VCaP (cell line): ENCODE measurements at regions not wholly inside any gene's neighbourhood (a gene's known extent, or its start where the extent isn't known, plus 50 kb on each side); places are given as distances from the start of the nearest gene placed in this dataset.

Experiments used
- H3K27ac ChIP-seq: fragments of 450-650 bp; 2 replicates; pipeline ENCODE4 v1.5.1; 2017
- TF ChIP-seq, protein P1 (sequence below): fragments of 450-650 bp; conservative IDR thresholded peaks from 2 replicates; pipeline ENCODE4 v1.5.1; 2017; ENCODE audit warnings: mild to moderate bottlenecking, moderate library complexity

DNA sequence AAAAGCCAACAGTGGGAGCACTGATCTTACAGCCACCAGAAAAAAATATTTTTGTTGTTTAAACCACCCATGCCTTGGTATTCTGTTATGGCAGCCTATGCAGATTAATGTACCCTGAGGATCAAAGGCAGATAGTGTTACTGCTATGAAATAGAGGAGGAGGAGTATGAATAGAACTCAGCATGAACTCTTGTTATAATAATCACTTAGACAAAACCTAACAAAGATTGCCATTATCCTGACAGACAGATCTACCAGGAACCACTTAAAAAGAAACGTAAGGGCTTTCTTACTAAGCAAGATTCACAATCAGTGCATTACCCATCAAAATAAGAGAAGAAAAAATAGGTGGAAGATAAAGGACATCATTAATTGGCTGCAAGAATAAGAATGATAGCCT, 558.3 kb downstream of the GALC start:
- TF ChIP-seq, protein P1, sequence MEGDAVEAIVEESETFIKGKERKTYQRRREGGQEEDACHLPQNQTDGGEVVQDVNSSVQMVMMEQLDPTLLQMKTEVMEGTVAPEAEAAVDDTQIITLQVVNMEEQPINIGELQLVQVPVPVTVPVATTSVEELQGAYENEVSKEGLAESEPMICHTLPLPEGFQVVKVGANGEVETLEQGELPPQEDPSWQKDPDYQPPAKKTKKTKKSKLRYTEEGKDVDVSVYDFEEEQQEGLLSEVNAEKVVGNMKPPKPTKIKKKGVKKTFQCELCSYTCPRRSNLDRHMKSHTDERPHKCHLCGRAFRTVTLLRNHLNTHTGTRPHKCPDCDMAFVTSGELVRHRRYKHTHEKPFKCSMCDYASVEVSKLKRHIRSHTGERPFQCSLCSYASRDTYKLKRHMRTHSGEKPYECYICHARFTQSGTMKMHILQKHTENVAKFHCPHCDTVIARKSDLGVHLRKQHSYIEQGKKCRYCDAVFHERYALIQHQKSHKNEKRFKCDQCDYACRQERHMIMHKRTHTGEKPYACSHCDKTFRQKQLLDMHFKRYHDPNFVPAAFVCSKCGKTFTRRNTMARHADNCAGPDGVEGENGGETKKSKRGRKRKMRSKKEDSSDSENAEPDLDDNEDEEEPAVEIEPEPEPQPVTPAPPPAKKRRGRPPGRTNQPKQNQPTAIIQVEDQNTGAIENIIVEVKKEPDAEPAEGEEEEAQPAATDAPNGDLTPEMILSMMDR, result no peak
- H3K27ac ChIP-seq, result peak overlapping the region; percentile 68

DNA sequence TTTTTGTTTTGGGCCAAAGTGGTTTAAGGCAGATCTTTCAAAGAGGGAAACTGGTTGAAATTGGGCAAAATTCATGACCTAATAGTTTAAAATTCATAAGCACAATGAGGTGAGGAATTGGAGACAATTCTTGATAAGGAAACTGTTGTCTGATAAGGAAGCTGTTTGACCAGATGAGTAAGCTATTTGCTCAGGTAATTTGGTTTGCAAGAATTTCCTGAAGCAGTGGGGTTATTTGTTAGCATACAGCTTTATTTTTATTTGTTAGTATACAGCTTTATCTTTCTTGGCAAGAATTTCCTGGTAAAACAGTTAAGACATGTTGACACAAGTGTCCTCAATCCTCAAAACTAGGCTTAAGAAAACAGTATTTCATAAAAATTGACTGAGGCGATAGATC, 559.0 kb downstream of the GALC start:
- H3K27ac ChIP-seq, result peak overlapping the region; percentile 68
- TF ChIP-seq, protein P1, result no peak

DNA sequence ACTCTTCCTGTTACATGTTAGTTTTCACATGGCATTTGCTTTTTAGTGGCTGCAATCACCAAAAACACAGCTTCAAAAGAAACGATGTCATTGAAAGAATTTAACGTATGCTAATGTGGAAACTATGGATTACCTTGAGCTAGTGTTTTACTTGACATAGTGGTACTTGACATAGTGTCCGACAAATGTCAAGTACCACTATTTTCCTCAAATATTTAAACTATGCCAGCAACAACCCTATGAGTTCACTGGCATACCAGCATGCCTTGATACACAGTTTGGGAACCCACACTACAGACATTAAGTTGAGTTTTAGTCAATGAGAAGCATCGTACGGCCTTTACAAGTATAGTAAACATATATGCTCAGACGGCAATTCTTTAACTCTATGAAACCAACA, 560.3 kb downstream of the GALC start:
- peak overlapping the region; percentile 68; the same call in 1 of the 2 replicates for H3K27ac ChIP-seq
- TF ChIP-seq, protein P1, result no peak

DNA sequence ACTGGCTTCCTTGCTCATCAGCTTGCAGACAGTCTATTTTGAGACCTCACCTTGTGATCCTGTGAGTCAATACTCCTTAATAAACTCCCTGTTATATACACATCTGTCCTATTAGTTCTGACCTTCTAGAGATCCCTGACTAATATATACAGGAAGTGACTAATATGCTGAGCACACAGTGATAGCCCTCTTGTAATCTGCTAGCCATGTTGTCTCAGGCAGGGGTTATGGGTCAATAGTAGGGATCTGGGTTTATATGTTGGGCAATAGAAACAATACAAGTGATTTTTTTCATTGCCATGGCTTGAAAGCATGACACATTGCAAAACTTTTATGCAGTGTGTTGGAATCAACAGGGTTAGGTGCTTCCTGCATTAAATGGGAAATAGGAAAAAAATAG, 562.2 kb downstream of the GALC start:
- TF ChIP-seq, protein P1, result no peak
- H3K27ac ChIP-seq, result no peak overlapping the region

DNA sequence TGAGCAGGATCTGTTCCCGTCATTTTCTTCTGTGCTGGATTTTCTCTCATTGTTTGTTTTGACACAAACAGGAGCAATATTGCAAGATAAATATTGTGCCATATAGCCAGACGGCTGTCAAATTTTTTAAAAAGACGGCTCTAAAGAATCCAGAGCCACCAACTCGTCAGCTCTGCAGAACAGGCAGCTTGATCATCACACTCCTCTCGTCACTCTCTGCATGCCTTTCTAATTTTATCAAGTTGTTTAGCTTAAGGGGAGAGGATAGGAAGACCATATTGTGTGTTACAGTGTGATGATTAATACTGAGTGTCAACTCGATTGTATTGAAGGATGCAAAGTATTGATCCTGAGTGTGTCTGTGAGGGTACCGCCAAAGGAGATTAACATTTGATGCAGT, 562.8 kb downstream of the GALC start:
- TF ChIP-seq, protein P1, result no peak
- no peak overlapping the region for H3K27ac ChIP-seq

DNA sequence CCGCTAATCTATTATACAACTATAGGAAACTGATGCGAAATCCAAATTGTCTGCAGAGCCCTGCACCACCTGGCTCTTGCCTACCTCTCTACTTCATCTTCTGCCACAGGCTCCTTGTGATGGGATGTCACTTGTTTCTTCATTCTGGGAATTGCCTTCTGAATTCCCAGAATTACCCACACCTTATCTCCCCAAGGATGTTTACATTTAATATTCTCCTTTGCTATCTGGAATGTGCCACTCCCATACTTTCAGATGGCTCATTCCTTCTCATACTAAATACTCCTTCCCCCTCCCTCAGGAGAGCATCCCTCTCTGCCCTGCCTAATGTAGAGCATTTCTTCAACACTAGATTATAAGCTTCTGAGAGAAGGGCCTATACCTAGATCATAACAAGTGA, 573.1 kb downstream of the GALC start:
- TF ChIP-seq, protein P1, result no peak
- no peak overlapping the region for H3K27ac ChIP-seq

DNA sequence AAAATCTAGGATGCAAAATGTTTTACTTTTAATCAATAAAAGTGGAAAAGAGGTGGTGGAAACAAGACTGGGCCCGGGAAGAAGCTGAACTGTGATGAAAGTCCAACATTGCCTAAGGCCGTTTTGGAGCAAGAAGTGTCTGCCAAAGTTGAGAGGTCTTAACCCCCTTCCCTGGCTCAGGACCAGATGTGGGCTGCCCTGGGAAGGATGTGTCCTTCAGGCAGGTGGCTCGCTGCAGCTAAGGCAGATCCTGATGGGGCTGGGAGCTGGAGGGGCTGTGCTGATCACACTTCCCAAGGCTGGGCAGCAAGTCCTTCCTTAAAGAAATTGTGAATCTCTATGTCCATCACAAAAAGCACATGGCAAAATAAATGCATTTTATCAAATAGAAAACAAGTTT, 581.6 kb downstream of the GALC start:
- H3K27ac ChIP-seq, result no peak overlapping the region
- TF ChIP-seq, protein P1, result no peak

DNA sequence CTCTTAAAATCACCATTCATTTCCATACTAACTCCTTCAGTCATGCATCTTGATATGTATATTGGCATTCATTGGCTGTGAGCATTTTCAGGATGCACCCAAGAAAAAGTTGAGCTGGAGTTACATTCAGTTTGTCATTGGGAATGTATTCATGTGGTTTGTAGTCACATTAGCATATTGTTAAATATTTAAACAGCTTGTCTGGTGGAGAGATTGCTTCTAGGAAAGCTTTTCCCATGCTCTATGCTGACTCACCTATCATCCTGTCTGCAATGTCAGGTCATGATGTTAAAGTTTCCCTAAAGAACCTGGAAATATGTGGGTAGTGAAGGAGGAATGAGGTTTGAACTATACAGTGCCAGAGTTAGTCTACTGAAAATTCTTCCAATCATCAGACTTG, 583.6 kb downstream of the GALC start:
- TF ChIP-seq, protein P1, result no peak
- H3K27ac ChIP-seq, result no peak overlapping the region
